Tibial artery (tissue), 4 donors: ENCODE measurements at regions not wholly inside any gene's neighbourhood (a gene's known extent, or its start where the extent isn't known, plus 50 kb on each side); places are given as distances from the start of the nearest gene placed in this dataset.

Experiments
- DNase-seq, 2 donors: peaks; one replicate each; pipeline ENCODE4 v3.0.0-alpha.2; 2019
- H3K27ac ChIP-seq, 2 donors: fragments of 200-600 bp; sonication (generic) in 1 of 2; 1 replicate in 1 of 2; 2 replicates in 1 of 2; pipeline ENCODE4 v1.5.1; 2018 to 2019; ENCODE audit warnings: mild to moderate bottlenecking in 1 of 2
- H3K27me3 ChIP-seq, 2 donors: fragments of 200-600 bp; sonication (generic) in 1 of 2; one replicate each; pipeline versions ENCODE4 v1.5.1 to v1.6.0; 2016 to 2019
- H3K36me3 ChIP-seq, 3 donors: fragments of 200-600 bp; sonication (generic) in 2 of 3; one replicate each; pipeline ENCODE4 v1.5.1; 2016 to 2019; ENCODE audit warnings: mild to moderate bottlenecking in 2 of 3
- H3K4me1 ChIP-seq, 4 donors: fragments of 200-600 bp; sonication (generic) in 2 of 4; 1 replicate in 3 of 4; 2 replicates in 1 of 4; pipeline ENCODE4 v1.5.1; 2016 to 2019
- H3K4me3 ChIP-seq, 2 donors: fragments of 200-600 bp; sonication (generic) in 1 of 2; 1 replicate in 1 of 2; 2 replicates in 1 of 2; pipeline ENCODE4 v1.5.1; 2018 to 2019; ENCODE audit warnings: mild to moderate bottlenecking in 2 of 2
- H3K9me3 ChIP-seq, 3 donors: fragments of 200-600 bp; sonication (generic) in 1 of 3; one replicate each; pipeline ENCODE4 v1.5.1; 2016 to 2019
- CTCF ChIP-seq, 2 experiments: fragments of 200-600 bp in 1 of 2; fragments of 450-650 bp in 1 of 2; IDR thresholded peaks; one replicate each; pipeline ENCODE4 v1.5.1; 2017 to 2019; ENCODE audit warnings: antibody characterized with exemption in 2 of 2, mild to moderate bottlenecking in 1 of 2, moderate library complexity in 1 of 2
- intact Hi-C: fragments of 100-400 bp; cut with DNase I; formaldehyde crosslinking; loops from one replicate; pipeline ENCODE4 v1.15.0; 2023; ENCODE audit warnings: low total_unique reads

- Histone ChIP-seq H3K27ac (no peak overlapping the region), H3K36me3 (no peaks in the 10 kb centered on the region), H3K27me3 (peaks cover 0 to 4% of the 10 kb centered on the region in 2 donors), H3K9me3 (peaks cover 0 to 7% (median 5%) of the 10 kb centered on the region in 3 donors), H3K4me1 (no peaks in the 10 kb centered on the region), H3K4me3 (no peak overlapping the region)
- DNase-seq: no peak
- intact Hi-C loops: no loop called here
- TF ChIP-seq CTCF (IDR thresholded peaks at IDR 0.05): no peak
Measured at GRCh38 chr6:163983679-163984078, 569.2 kb downstream of the QKI start.

- Histone ChIP-seq H3K27ac (no peak overlapping the region), H3K9me3 (peaks cover 0 to 18% (median 4%) of the 10 kb centered on the region in 3 donors), H3K36me3 (no peaks in the 10 kb centered on the region), H3K4me1 (no peaks in the 10 kb centered on the region), H3K27me3 (peaks cover 0 to 3% of the 10 kb centered on the region in 2 donors), H3K4me3 (no peak overlapping the region)
- intact Hi-C loops: no loop called here
- TF ChIP-seq CTCF (IDR thresholded peaks at IDR 0.05): no peak
- no peak for DNase-seq
Measured at GRCh38 chr6:163974322-163974721, 559.8 kb downstream of the QKI start.

GRCh38 chr6:163971841-163972838, 557.6 kb downstream of the QKI start:
- H3K27me3 ChIP-seq: peaks cover 0 to 3% of the 10 kb centered on the region in 2 donors
- H3K9me3 ChIP-seq: peaks cover 0 to 6% (median 0%) of the 10 kb centered on the region in 3 donors
- DNase-seq: no peak
- no peak for TF ChIP-seq CTCF (IDR thresholded peaks at IDR 0.05)
- H3K4me3 ChIP-seq: no peak overlapping the region
- intact Hi-C loops: no loop called here
- H3K36me3 ChIP-seq: no peaks in the 10 kb centered on the region
- H3K27ac ChIP-seq: no peak overlapping the region
- no peaks in the 10 kb centered on the region for H3K4me1 ChIP-seq

GRCh38 chr6:163970846-163971564, 556.5 kb downstream of the QKI start:
- H3K27ac ChIP-seq: no peak overlapping the region
- H3K4me3 ChIP-seq: no peak overlapping the region
- intact Hi-C loops: no loop called here
- H3K27me3 ChIP-seq: peaks cover 0 to 3% of the 10 kb centered on the region in 2 donors
- no peak for TF ChIP-seq CTCF (IDR thresholded peaks at IDR 0.05)
- DNase-seq: no peak
- H3K9me3 ChIP-seq: peaks cover 0 to 6% (median 0%) of the 10 kb centered on the region in 3 donors
- H3K4me1 ChIP-seq: no peaks in the 10 kb centered on the region
- no peaks in the 10 kb centered on the region for H3K36me3 ChIP-seq

- Histone ChIP-seq H3K9me3 (no peaks in the 10 kb centered on the region), H3K27ac (no peak overlapping the region), H3K36me3 (no peaks in the 10 kb centered on the region), H3K4me1 (no peaks in the 10 kb centered on the region), H3K4me3 (no peak overlapping the region), H3K27me3 (no peaks in the 10 kb centered on the region)
- no peak for DNase-seq
- intact Hi-C loops: no loop called here
- TF ChIP-seq CTCF (IDR thresholded peaks at IDR 0.05): no peak
Measured at GRCh38 chr6:163965426-163966348, 551.2 kb downstream of the QKI start.
